Prostate gland (tissue), 2 donors: ENCODE measurements at regions not wholly inside any gene's neighbourhood (a gene's known extent, or its start where the extent isn't known, plus 50 kb on each side); places are given as distances from the start of the nearest gene placed in this dataset.

Experiments
- DNase-seq: peaks from one replicate; pipeline ENCODE4 v3.0.0-alpha.2; 2019; ENCODE audit warnings: low spot score
- H3K27ac ChIP-seq, 2 donors: fragments of 200-600 bp; sonication (generic); 2 replicates each; pipeline ENCODE4 v1.5.1; 2017 to 2019
- H3K27me3 ChIP-seq: fragments of 200-600 bp; sonication (generic); replicated peaks from 2 replicates; pipeline ENCODE4 v1.5.1; 2019; ENCODE audit not compliant: insufficient read depth
- H3K36me3 ChIP-seq, 2 donors: fragments of 200-600 bp; sonication (generic); 1 replicate in 1 of 2; 2 replicates in 1 of 2; pipeline versions ENCODE4 v1.5.1 to v1.8.1; 2017 to 2019
- H3K4me1 ChIP-seq: fragments of 200-600 bp; sonication (generic); replicated peaks from 2 replicates; pipeline ENCODE4 v1.5.1; 2019
- H3K4me3 ChIP-seq, 2 donors: fragments of 200-600 bp; sonication (generic); 2 replicates each; pipeline ENCODE4 v1.5.1; 2017 to 2019
- H3K9me3 ChIP-seq: fragments of 200-600 bp; sonication (generic); 2 replicates; pipeline ENCODE4 v1.5.1; 2017
- POLR2A ChIP-seq: fragments of 450-650 bp; IDR thresholded peaks from one replicate; pipeline ENCODE4 v1.6.1; 2016; ENCODE audit warnings: antibody characterized with exemption, mild to moderate bottlenecking
- POLR2AphosphoS5 ChIP-seq: sonication (generic); formaldehyde crosslinking; IDR thresholded peaks from one replicate; pipeline ENCODE4 v1.6.1; 2017; ENCODE audit warnings: antibody characterized with exemption
- WGBS: methylation state at CpG from one replicate; pipeline ENCODE4 v1.1.5; 2018; 5-methylcytosine and 5-hydroxymethylcytosine counted together
- intact Hi-C: fragments of 100-400 bp; cut with DNase I; formaldehyde crosslinking; loops from one replicate; pipeline ENCODE4 v1.14.2; 2022
- small RNA-seq, 2 donors: library from RNA; depleted of rRNA; stranded (forward); fragments of <200 nt; gene quantifications; one replicate each; pipeline ENCODE3, GENCODE V24; 2016
- TF ChIP-seq, protein P1 (sequence below), 4 experiments: fragments of 200-600 bp in 2 of 4; fragments of 450-650 bp in 2 of 4; sonication (generic) in 2 of 4; IDR thresholded peaks; 1 replicate in 3 of 4; 2 replicates in 1 of 4; pipeline ENCODE4 v1.5.1; 2016 to 2019; ENCODE audit warnings: antibody characterized with exemption in 4 of 4, mild to moderate bottlenecking in 2 of 4, moderate library complexity in 2 of 4

DNA sequence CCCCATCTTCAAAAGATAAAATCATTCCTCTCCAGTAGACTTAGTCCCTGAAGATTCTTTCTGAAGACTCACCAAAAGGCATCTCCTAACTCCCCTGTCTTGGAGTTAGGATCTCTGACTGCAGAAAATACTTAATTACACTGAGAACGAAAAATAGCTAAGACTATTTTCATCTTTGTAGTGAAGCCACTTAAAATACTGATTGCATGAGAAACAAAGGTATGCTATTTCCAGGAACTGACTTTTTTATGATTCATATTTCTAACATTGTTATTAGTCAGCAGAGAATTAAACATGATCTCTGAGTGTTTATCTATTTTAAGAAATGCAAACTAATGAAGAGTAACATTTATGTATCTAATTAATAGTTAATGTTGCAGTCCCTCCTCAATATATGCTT lies 71.8 kb upstream of the NR3C2 start:
- TF ChIP-seq POLR2A (no peak), POLR2AphosphoS5 (no peak)
- TF ChIP-seq, protein P1, sequence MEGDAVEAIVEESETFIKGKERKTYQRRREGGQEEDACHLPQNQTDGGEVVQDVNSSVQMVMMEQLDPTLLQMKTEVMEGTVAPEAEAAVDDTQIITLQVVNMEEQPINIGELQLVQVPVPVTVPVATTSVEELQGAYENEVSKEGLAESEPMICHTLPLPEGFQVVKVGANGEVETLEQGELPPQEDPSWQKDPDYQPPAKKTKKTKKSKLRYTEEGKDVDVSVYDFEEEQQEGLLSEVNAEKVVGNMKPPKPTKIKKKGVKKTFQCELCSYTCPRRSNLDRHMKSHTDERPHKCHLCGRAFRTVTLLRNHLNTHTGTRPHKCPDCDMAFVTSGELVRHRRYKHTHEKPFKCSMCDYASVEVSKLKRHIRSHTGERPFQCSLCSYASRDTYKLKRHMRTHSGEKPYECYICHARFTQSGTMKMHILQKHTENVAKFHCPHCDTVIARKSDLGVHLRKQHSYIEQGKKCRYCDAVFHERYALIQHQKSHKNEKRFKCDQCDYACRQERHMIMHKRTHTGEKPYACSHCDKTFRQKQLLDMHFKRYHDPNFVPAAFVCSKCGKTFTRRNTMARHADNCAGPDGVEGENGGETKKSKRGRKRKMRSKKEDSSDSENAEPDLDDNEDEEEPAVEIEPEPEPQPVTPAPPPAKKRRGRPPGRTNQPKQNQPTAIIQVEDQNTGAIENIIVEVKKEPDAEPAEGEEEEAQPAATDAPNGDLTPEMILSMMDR (IDR thresholded peaks at IDR 0.05), result no peak
- 71% methylated on average over 1 of the region's 1 CpG for WGBS
- H3K27me3 ChIP-seq, result no peaks in the 10 kb centered on the region
- H3K36me3 ChIP-seq, result no peaks in the 10 kb centered on the region
- DNase-seq, result no peak
- H3K4me3 ChIP-seq, result no peak overlapping the region
- intact Hi-C loops, result no loop called here
- no peak overlapping the region for H3K27ac ChIP-seq
- no peaks in the 10 kb centered on the region for H3K4me1 ChIP-seq
- H3K9me3 ChIP-seq, result no peaks in the 10 kb centered on the region

DNA sequence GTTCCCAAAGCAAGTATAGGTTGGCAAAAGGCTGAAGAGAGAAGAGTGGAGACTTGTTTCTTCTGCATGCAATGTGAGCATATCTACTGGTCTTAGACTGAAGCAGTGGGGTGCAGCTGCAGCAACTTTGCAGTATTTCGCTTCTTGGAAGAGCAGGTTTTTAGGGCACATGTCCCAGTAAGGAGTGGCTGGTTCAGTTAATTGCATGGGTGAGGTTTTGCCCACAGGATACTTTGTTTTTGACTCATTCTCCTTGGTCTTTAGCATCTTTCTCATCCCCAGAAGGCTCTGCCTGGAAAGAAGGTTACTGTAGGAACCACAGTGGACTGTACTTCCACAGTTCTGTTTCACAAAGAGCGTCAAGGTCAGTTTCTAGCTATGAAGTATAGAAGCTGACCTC lies 68.0 kb upstream of the NR3C2 start:
- WGBS, result 90% methylated on average over 2 of the region's 2 CpGs
- H3K36me3 ChIP-seq, result no peaks in the 10 kb centered on the region
- H3K9me3 ChIP-seq, result no peaks in the 10 kb centered on the region
- TF ChIP-seq POLR2A (no peak), POLR2AphosphoS5 (no peak)
- TF ChIP-seq, protein P1 (IDR thresholded peaks at IDR 0.05), result no peak
- H3K27me3 ChIP-seq, result no peaks in the 10 kb centered on the region
- no peak for DNase-seq
- intact Hi-C loops, result no loop called here
- H3K4me1 ChIP-seq, result no peaks in the 10 kb centered on the region
- H3K27ac ChIP-seq, result no peak overlapping the region
- H3K4me3 ChIP-seq, result no peak overlapping the region

DNA sequence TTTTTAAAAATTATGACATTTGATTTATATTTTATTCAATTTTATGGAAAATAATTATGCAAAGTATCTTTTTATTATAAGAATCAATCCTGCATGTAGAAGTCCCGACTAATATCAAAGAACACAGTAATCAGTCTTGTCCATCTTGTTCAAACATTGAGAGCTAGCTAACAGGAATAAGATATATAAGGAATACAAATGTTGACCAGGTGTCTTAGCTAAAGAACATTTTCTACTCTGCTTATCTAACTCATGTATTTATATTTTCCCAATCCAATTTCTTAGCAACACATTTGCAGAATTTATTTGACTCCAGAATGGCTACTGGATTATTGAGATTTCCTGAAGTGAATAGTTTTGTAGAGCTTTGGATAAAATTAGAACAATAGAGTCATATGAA lies 61.5 kb upstream of the NR3C2 start:
- Histone ChIP-seq H3K27ac (no peak overlapping the region), H3K36me3 (no peaks in the 10 kb centered on the region), H3K4me3 (no peak overlapping the region), H3K27me3 (no peaks in the 10 kb centered on the region), H3K9me3 (no peaks in the 10 kb centered on the region), H3K4me1 (no peaks in the 10 kb centered on the region)
- WGBS, result 28% methylated on average over 1 of the region's 1 CpG
- TF ChIP-seq POLR2A, result no peak
- peak; percentile 12 for TF ChIP-seq POLR2AphosphoS5
- TF ChIP-seq, protein P1 (IDR thresholded peaks at IDR 0.05), result no peak
- DNase-seq, result no peak
- intact Hi-C loops, result no loop called here

DNA sequence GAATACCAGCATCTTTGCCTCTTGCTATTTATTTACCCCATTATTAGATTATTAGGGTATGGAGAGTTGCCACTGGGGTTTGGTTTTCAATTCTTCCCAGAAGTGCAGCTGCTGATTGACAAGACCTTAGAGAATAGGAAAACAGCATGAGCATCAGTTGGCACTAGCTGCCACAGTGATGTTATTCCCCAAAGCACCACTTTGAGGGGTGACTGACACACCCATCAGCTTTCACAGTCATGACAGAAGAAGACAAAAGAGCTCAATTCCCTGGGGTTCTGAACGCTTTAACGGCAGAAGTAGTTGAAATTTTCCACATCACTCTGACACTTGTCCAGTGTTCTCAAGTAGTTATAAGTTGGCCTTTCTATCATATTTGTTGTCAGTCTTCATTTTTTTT lies 55.0 kb upstream of the NR3C2 start:
- 84% methylated on average over 2 of the region's 2 CpGs for WGBS
- no peak for DNase-seq
- intact Hi-C loops, result no loop called here
- Histone ChIP-seq H3K27me3 (no peaks in the 10 kb centered on the region), H3K4me1 (no peaks in the 10 kb centered on the region), H3K36me3 (no peaks in the 10 kb centered on the region), H3K4me3 (no peak overlapping the region), H3K27ac (no peak overlapping the region), H3K9me3 (no peaks in the 10 kb centered on the region)
- TF ChIP-seq, protein P1 (IDR thresholded peaks at IDR 0.05), result no peak
- no peak for TF ChIP-seq POLR2AphosphoS5
- no peak for TF ChIP-seq POLR2A

DNA sequence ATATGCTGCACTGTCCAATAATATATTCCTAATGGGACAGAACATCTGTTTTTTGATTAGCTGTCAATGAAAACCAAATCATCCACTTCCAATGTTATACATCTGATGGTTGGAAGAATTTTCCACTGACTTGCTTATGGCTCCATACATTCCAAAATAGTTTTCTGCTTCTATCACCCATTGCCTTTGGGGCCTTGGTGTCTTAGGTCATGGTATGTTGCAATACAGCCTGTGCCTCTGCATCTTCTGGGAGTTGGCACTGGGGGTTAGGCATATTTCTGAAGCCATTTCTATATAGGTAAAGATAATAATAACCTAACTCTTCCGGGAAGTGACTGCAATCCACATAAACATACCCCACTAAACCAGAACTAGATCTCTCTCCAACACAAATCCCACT lies 53.2 kb upstream of the NR3C2 start:
- Histone ChIP-seq H3K4me3 (no peak overlapping the region), H3K27ac (no peak overlapping the region), H3K9me3 (no peaks in the 10 kb centered on the region), H3K27me3 (no peaks in the 10 kb centered on the region), H3K4me1 (no peaks in the 10 kb centered on the region), H3K36me3 (no peaks in the 10 kb centered on the region)
- 91% methylated on average over 1 of the region's 1 CpG for WGBS
- no peak for TF ChIP-seq POLR2AphosphoS5
- TF ChIP-seq, protein P1 (IDR thresholded peaks at IDR 0.05), result no peak
- no peak for TF ChIP-seq POLR2A
- intact Hi-C loops, result no loop called here
- DNase-seq, result no peak

Small RNA genes lying in the stretch of these regions (small RNA-seq; reads per million reads assigned to genes)
- gene RNA5SP166, result 0 reads per million in 2 donors
- gene RNU7-197P, result 0 reads per million in 2 donors
